LNCaP clone FGC (cell line): ENCODE measurements at regions not wholly inside any gene's neighbourhood (a gene's known extent, or its start where the extent isn't known, plus 50 kb on each side); places are given as distances from the start of the nearest gene placed in this dataset.

Experiments
- DNase-seq: peaks from one replicate; pipeline ENCODE4 v3.0.0-alpha.2; 2011; ENCODE audit warnings: low read depth
- H3K4me3 ChIP-seq: 2 replicates; pipeline ENCODE4 v1.5.1; 2011; ENCODE audit warnings: mild to moderate bottlenecking, low read depth, low read length, control low read depth
- TF ChIP-seq, protein P1 (sequence below): IDR thresholded peaks from 2 replicates; pipeline ENCODE4 v1.5.1; 2012; ENCODE audit warnings: mild to moderate bottlenecking; ENCODE audit not compliant: control insufficient read depth, insufficient read depth; ENCODE audit errors: extremely low read depth

DNA sequence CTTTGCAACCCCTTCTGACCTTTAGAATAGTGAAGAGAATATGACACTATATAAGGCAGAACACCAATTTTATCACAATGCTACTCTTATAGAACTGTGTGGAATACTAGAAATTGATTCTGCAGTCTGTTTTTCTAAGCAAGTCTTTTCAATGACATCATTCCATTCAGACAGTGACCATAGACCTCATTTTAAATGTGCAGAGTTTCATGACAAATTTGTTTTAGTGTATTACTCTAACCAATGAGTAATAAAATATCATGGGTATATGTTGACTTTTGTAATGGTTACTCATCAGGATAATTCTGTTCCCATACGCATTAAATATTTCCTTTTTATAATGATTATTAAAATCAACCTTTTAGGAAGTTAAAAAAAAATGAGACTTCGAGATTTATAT, 219.9 kb downstream of the COX7C start:
- no peak for DNase-seq
- TF ChIP-seq, protein P1, sequence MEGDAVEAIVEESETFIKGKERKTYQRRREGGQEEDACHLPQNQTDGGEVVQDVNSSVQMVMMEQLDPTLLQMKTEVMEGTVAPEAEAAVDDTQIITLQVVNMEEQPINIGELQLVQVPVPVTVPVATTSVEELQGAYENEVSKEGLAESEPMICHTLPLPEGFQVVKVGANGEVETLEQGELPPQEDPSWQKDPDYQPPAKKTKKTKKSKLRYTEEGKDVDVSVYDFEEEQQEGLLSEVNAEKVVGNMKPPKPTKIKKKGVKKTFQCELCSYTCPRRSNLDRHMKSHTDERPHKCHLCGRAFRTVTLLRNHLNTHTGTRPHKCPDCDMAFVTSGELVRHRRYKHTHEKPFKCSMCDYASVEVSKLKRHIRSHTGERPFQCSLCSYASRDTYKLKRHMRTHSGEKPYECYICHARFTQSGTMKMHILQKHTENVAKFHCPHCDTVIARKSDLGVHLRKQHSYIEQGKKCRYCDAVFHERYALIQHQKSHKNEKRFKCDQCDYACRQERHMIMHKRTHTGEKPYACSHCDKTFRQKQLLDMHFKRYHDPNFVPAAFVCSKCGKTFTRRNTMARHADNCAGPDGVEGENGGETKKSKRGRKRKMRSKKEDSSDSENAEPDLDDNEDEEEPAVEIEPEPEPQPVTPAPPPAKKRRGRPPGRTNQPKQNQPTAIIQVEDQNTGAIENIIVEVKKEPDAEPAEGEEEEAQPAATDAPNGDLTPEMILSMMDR, result no peak

DNA sequence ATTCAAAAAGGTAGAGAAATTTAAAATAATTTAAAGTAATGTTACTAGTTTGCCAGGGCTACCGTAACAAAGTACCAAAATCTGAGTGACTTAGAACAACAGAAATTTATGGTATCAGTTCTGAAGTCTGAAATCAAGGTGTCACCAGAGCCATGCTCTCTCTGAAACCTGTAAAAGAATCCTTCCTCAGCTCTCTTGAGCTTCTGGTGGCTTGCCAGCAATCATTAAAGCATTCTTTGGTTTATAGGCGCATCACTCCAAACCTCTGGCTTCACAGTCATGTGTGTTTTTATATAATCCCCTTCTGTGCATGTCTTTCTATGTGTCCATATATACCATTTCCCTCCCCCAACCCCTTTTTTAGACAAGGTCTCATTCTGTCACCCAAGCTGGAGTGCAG, 220.3 kb downstream of the COX7C start:
- DNase-seq, result no peak
- H3K4me3 ChIP-seq, result no peak overlapping the region
- TF ChIP-seq, protein P1, result no peak

More for the DNA sequence above, 219.9 kb downstream of the COX7C start:
- H3K4me3 ChIP-seq, result no peak overlapping the region

DNA sequence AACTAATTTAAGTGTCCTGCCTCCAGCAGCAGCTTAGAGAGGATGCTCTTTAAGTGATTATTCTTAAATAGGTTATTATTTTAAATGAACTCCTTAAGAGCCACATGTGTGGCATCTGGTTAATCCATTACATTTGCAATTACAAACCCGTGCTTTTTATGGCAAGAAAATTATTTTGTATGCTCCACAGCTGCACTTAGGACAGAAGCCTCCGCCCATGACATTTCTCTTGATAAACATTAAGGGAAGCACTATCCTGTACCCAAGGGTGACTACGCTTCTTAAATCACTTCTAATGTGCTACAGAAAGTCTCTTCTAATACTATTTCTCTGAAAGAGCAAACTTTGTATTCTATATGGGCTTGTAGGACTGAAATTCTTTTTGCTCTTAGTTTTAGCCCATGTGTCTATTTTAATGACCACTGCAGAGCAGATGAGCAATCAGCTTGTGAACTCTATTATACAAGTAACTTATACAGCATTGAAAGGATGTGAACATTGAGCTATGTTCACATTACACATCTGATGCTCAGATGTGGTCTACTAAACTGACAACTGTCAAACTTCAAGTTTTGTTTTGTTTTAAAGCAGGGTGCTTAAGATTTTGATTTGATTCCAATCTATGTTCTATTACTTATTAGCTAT, 223.4 kb downstream of the COX7C start:
- TF ChIP-seq, protein P1, result no peak
- no peak for DNase-seq
- no peak overlapping the region for H3K4me3 ChIP-seq

DNA sequence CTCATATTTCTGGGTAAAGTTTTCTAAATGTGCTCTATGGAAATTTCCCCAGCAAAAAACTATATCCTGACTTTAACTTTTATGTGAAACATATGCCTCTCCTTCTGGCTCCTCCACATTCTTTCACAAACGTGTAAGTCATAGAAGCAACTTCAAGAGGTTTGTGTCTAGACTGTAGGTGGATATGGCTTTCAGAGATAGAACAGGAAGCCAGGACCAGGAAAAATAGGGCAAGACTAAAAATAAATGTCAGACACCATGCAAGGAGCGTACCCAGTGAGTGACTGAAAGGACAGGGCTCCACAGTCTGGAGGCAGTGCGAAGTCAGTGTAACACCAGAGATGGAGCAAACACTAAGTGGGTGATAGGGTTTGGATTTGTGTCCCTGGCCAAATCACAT, 240.7 kb downstream of the COX7C start:
- no peak overlapping the region for H3K4me3 ChIP-seq
- no peak for DNase-seq
- TF ChIP-seq, protein P1, result no peak

DNA sequence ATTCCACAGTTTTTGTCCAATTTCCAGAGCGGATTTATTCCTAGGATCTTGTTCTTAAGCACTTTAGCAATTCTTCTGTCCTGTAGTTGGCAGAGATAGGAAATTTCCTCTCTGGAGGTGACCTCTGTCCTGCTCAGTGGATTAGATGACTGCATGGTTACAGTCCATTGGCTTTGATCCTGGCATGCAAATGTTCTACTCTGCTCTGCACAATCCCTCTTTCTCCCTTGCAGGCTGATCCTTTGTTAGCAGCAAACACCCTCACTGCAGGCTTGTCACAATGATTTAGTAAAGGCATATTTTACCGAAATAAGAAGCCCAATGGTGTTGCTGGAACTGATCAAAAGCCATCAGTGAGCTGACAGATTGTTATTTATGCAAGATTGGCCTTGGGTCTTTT, 243.8 kb downstream of the COX7C start:
- no peak overlapping the region for H3K4me3 ChIP-seq
- TF ChIP-seq, protein P1, result no peak
- DNase-seq, result no peak

DNA sequence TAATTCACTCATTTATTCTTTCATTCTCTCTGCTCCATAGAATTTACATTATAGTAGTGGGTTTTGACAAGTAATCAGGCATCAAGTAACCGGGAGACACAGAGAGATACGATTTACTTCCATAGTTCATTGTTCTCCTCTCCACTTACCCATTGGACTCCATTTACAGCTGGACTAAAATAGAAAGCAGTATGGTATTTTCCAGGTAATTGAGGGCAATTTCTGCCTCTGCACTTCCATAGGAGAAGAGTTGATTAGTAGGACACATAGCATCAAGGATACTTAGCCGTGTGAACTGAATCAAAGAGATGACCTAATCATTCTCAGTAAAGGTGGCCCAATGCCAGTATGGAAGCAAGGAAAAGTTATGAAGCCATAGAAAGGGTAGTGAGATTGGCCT, 244.4 kb downstream of the COX7C start:
- H3K4me3 ChIP-seq, result no peak overlapping the region
- DNase-seq, result no peak
- TF ChIP-seq, protein P1, result no peak

DNA sequence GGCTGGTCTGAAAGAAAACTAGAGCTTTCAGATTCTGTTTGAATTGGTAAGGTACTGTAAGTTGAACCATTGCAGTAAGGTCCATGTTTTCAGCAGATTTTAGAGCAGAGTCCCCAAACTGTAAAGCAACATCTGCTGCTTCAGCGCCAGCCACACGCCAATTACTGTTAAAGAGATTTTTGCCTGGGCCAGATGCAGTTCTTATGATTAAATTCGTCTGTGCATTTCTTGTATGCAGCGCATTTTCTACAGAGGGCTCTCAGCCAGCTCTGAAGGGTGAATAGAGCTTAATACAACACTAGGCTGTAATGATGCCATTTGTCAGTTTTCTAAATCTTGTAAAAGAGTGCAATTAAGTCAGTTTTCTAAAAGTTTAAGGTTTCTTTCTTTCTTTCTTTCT, 246.3 kb downstream of the COX7C start:
- no peak for DNase-seq

More for the DNA sequence above, 246.3 kb downstream of the COX7C start:
- TF ChIP-seq, protein P1, result no peak
- no peak overlapping the region for H3K4me3 ChIP-seq
